HEK293 (cell line): ENCODE measurements at regions not wholly inside any gene's neighbourhood (a gene's known extent, or its start where the extent isn't known, plus 50 kb on each side); places are given as distances from the start of the nearest gene placed in this dataset.

Experiments used
- CTCF ChIA-PET: fragments of 350-600 bp; formaldehyde crosslinking; extraction: SDS; loops from one replicate; lab custom pipeline; 2021; ENCODE audit warnings: antibody characterized with exemption; lab: Yijun Ruan, JAX
- POLR2A ChIA-PET: fragments of 300-600 bp; formaldehyde crosslinking; extraction: SDS; loops from one replicate; lab custom pipeline; 2020; ENCODE audit warnings: antibody characterized with exemption, inconsistent platforms; lab: Yijun Ruan, JAX
- H3K27ac ChIP-seq: fragments of 200-500 bp; sonication (Bioruptor generic); 2 replicates; pipeline ENCODE4 v1.5.1; 2014; ENCODE audit warnings: low read depth, low read length, control low read depth, inconsistent platforms; ENCODE audit errors: extremely low read depth
- H3K36me3 ChIP-seq, 2 experiments: fragments of 200-500 bp in 1 of 2; sonication (Bioruptor generic) in 1 of 2; 1 replicate in 1 of 2; 2 replicates in 1 of 2; pipeline ENCODE4 v1.5.1; 2014 to 2017; ENCODE audit warnings: inconsistent platforms in 2 of 2, low read length in 2 of 2; ENCODE audit not compliant: control insufficient read depth in 2 of 2, insufficient read depth in 1 of 2
- H3K4me1 ChIP-seq: fragments of 200-500 bp; sonication (Bioruptor generic); 2 replicates; pipeline ENCODE4 v1.5.1; 2014; ENCODE audit warnings: mild to moderate bottlenecking, low read length, inconsistent platforms; ENCODE audit not compliant: control insufficient read depth, insufficient read depth
- H3K4me3 ChIP-seq: 2 replicates; pipeline ENCODE4 v1.5.1; 2011; ENCODE audit warnings: low read depth, mild to moderate bottlenecking, control low read depth, low read length, moderate library complexity
- H3K9me3 ChIP-seq: fragments of 200-500 bp; sonication (Bioruptor generic); 2 replicates; pipeline ENCODE4 v1.5.1; 2014; ENCODE audit warnings: low read depth, low read length, inconsistent platforms; ENCODE audit not compliant: control insufficient read depth, insufficient read depth
- ATF2 ChIP-seq: fragments of 450-650 bp; formaldehyde crosslinking; IDR thresholded peaks from 2 replicates; pipeline ENCODE4 v1.5.1; 2016; ENCODE audit warnings: missing biosample characterization, missing genetic modification characterization, low read depth
- GLI2 ChIP-seq: fragments of 450-650 bp; formaldehyde crosslinking; IDR thresholded peaks from 2 replicates; pipeline ENCODE4; 2017; ENCODE audit warnings: missing biosample characterization, missing genetic modification characterization, low read depth, borderline replicate concordance
- HOXD13 ChIP-seq: sonication (generic); formaldehyde crosslinking; IDR thresholded peaks from 2 replicates; pipeline ENCODE4 v1.8.0; 2022; ENCODE audit warnings: missing genetic modification reagents, borderline replicate concordance
- PATZ1 ChIP-seq: fragments of 450-650 bp; formaldehyde crosslinking; IDR thresholded peaks from 2 replicates; pipeline ENCODE4 v1.5.1; 2016; ENCODE audit warnings: missing biosample characterization, missing genetic modification characterization
- PRDM6 ChIP-seq: fragments of 450-650 bp; formaldehyde crosslinking; IDR thresholded peaks from 2 replicates; pipeline ENCODE4 v1.5.1; 2017; ENCODE audit warnings: missing biosample characterization, missing genetic modification characterization
- WT1 ChIP-seq: fragments of 450-650 bp; formaldehyde crosslinking; IDR thresholded peaks from 2 replicates; pipeline ENCODE4 v1.5.1; 2016; ENCODE audit warnings: missing biosample characterization, missing genetic modification characterization
- YY1 ChIP-seq: fragments of 450-650 bp; formaldehyde crosslinking; IDR thresholded peaks from 2 replicates; pipeline ENCODE4 v1.5.1; 2018; ENCODE audit warnings: missing biosample characterization, missing genetic modification characterization
- ZEB2 ChIP-seq: fragments of 450-650 bp; formaldehyde crosslinking; IDR thresholded peaks from 2 replicates; pipeline ENCODE4 v1.5.1; 2016; ENCODE audit warnings: missing biosample characterization, missing genetic modification characterization
- ZFP69B ChIP-seq: fragments of 450-650 bp; formaldehyde crosslinking; IDR thresholded peaks from 2 replicates; pipeline ENCODE4 v1.5.1; 2016; ENCODE audit warnings: missing biosample characterization, missing genetic modification characterization
- ZNF157 ChIP-seq: fragments of 450-650 bp; formaldehyde crosslinking; IDR thresholded peaks from 2 replicates; pipeline ENCODE4 v1.5.1; 2016; ENCODE audit warnings: missing biosample characterization, missing genetic modification characterization
- ZNF16 ChIP-seq: fragments of 450-650 bp; formaldehyde crosslinking; IDR thresholded peaks from 2 replicates; pipeline ENCODE4 v1.5.1; 2016; ENCODE audit warnings: low read depth, missing biosample characterization, missing genetic modification characterization
- ZNF248 ChIP-seq: fragments of 450-650 bp; formaldehyde crosslinking; IDR thresholded peaks from 2 replicates; pipeline ENCODE4 v1.5.1; 2017; ENCODE audit warnings: missing biosample characterization, missing genetic modification characterization
- ZNF600 ChIP-seq: fragments of 450-650 bp; formaldehyde crosslinking; IDR thresholded peaks from 2 replicates; pipeline ENCODE4 v1.5.1; 2016; ENCODE audit warnings: missing biosample characterization, missing genetic modification characterization
- ZSCAN18 ChIP-seq: fragments of 450-650 bp; formaldehyde crosslinking; IDR thresholded peaks from 2 replicates; pipeline ENCODE4 v1.5.1; 2016; ENCODE audit warnings: missing biosample characterization, missing genetic modification characterization

- TF ChIP-seq ATF2 (tag by site-specific recombination) (no peak), ZNF248 (tag by site-specific recombination) (no peak), GLI2 (tag by site-specific recombination) (no peak), ZNF600 (tag by site-specific recombination) (no peak), PRDM6 (tag by site-specific recombination) (no peak), YY1 (tag by site-specific recombination) (no peak), ZNF16 (no peak), WT1 (tag by site-specific recombination) (no peak), ZNF157 (tag by site-specific recombination) (no peak), HOXD13 (CRISPR knock-in tag) (no peak)
Measured at GRCh38 chr11:92880381-92880780, 89.1 kb upstream of the MTNR1B start (continued).

- Histone ChIP-seq H3K4me3 (no peak overlapping the region), H3K27ac (no peak overlapping the region), H3K36me3 (peaks cover 0 to 11% of the 10 kb centered on the region in 2 experiments; a peak in 1 of 3 replicates), H3K9me3 (no peaks in the 10 kb centered on the region), H3K4me1 (no peaks in the 10 kb centered on the region)
- POLR2A ChIA-PET = no interaction called here
- TF ChIP-seq ZEB2 (tag by site-specific recombination) (no peak), PRDM6 (tag by site-specific recombination) (no peak), PATZ1 (tag by site-specific recombination) (no peak), ZSCAN18 (no peak), ZFP69B (tag by site-specific recombination) (no peak)
- CTCF ChIA-PET = no interaction called here
Measured at GRCh38 chr11:92881940-92882450, 87.5 kb upstream of the MTNR1B start.
